Gastroesophageal sphincter (tissue), 3 donors: ENCODE measurements at regions not wholly inside any gene's neighbourhood (a gene's known extent, or its start where the extent isn't known, plus 50 kb on each side); places are given as distances from the start of the nearest gene placed in this dataset.

Experiments used
- CTCF ChIP-seq, 4 experiments: fragments of 200-600 bp in 2 of 4; fragments of 450-650 bp in 2 of 4; sonication (generic) in 1 of 4; IDR thresholded peaks; one replicate each; pipeline ENCODE4 v1.5.1; 2017 to 2019; ENCODE audit warnings: antibody characterized with exemption in 4 of 4, mild to moderate bottlenecking in 2 of 4, moderate library complexity in 2 of 4
- POLR2A ChIP-seq, 2 donors: fragments of 450-650 bp; IDR thresholded peaks; one replicate each; pipeline ENCODE4 v1.6.1; 2017; ENCODE audit warnings: antibody characterized with exemption in 2 of 2, mild to moderate bottlenecking in 2 of 2, moderate library complexity in 1 of 2

DNA sequence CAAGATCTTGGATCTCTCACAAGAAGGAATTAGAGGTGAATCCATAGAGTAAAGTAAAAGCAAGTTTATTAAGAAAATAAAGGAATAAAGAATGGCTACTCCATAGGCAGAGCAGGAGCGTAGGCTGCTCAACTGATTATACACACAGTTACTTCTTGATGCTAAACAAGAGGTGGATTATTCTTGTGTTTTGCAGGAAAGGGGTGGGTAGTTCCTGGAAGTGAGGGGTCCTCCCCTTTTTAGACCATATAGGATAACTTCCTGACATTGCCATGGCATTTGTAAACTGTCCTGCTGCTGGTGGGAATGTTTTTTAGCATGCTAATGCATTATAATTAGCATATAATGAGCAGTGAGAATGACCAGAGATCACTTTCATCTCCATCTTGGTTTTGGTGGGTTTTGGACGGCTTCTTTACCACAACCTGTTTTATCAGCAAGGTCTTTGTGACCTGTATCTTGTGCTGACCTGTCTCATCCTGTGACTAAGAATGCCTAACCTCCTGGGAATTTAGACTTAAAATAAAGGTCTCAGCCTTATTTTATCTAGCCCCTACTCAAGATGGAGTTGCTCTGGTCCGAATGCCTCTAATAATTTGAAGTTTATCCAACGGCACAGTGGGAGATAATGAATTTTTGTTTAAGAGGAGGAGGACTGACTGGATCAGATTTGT, 165.7 kb upstream of the DMRT1 start:
- no peak for TF ChIP-seq POLR2A (IDR thresholded peaks at IDR 0.05)
- no peak for TF ChIP-seq CTCF (IDR thresholded peaks at IDR 0.05)
